Lung (tissue), 11 donors: ENCODE measurements at regions not wholly inside any gene's neighbourhood (a gene's known extent, or its start where the extent isn't known, plus 50 kb on each side); places are given as distances from the start of the nearest gene placed in this dataset.

Experiments
- ATAC-seq: fragments of 200-7000 bp; cut with Tn5 transposase; one replicate; pipeline ENCODE4 v1.9.1; 2020; ENCODE audit warnings: moderate number of reproducible peaks; ENCODE audit not compliant: insufficient read depth, low FRiP score
- DNase-seq, 3 donors: peaks; one replicate each; pipeline ENCODE4 v3.0.0-alpha.2; 2013 to 2017
- H3K27ac ChIP-seq, 2 donors: one replicate each; pipeline ENCODE4 v1.5.1; 2013; ENCODE audit warnings: mild to moderate bottlenecking in 2 of 2, moderate library complexity in 2 of 2, control low read depth in 1 of 2, inconsistent platforms in 1 of 2, low read depth in 1 of 2, low read length in 1 of 2
- H3K27me3 ChIP-seq, 3 donors: one replicate each; pipeline ENCODE4 v1.5.1; 2013; ENCODE audit warnings: low read length in 2 of 3; ENCODE audit not compliant: control insufficient read depth in 3 of 3, insufficient read depth in 3 of 3
- H3K36me3 ChIP-seq, 4 donors: one replicate each; pipeline ENCODE4 v1.5.1; 2013; ENCODE audit warnings: low read length in 4 of 4, mild to moderate bottlenecking in 1 of 4, moderate library complexity in 1 of 4; ENCODE audit not compliant: control insufficient read depth in 4 of 4, insufficient read depth in 4 of 4
- H3K4me1 ChIP-seq, 5 donors: one replicate each; pipeline ENCODE4 v1.5.1; 2013; ENCODE audit warnings: low read length in 5 of 5, mild to moderate bottlenecking in 2 of 5, moderate library complexity in 1 of 5; ENCODE audit not compliant: control insufficient read depth in 5 of 5, insufficient read depth in 5 of 5
- H3K4me3 ChIP-seq: one replicate; pipeline ENCODE4 v1.5.1; 2013; ENCODE audit warnings: mild to moderate bottlenecking, control low read depth, moderate library complexity
- H3K9ac ChIP-seq, 2 donors: one replicate each; pipeline ENCODE4 v1.5.1; 2013; ENCODE audit warnings: low read length in 2 of 2, control low read depth in 1 of 2; ENCODE audit not compliant: insufficient read depth in 1 of 2
- H3K9me3 ChIP-seq, 4 donors: one replicate each; pipeline ENCODE4 v1.5.1; 2013; ENCODE audit warnings: low read length in 3 of 4, mild to moderate bottlenecking in 1 of 4, moderate library complexity in 1 of 4; ENCODE audit not compliant: control insufficient read depth in 4 of 4, insufficient read depth in 3 of 4
- CTCF ChIP-seq: IDR thresholded peaks from 2 replicates; pipeline ENCODE4 v1.5.1; 2012; ENCODE audit warnings: mild to moderate bottlenecking; ENCODE audit errors: control extremely low read depth, extremely low read depth
- WGBS, 2 donors: extraction: QIAGEN DNeasy Blood & Tissue Kit; methylation state at CpG; one replicate each; pipeline ENCODE4 v1.1.7; 2013; 5-methylcytosine and 5-hydroxymethylcytosine counted together
- donor health status: control.
- donor health status: control.
- donor health status: Bipolar disorder and iron deficiency.
- donor health status: healthy.
- donor health status: DM: yes; HTN: yes; CAD: no.

GRCh38 chr12:85663631-85664030 is 172.6 kb downstream of the RASSF9 start:
- DNase-seq (no peak), ATAC-seq (no peak)
- H3K36me3 ChIP-seq, result no peaks in the 10 kb centered on the region
- no peak for TF ChIP-seq CTCF
- H3K27me3 ChIP-seq, result no peaks in the 10 kb centered on the region
- H3K27ac ChIP-seq, result no peak overlapping the region
- H3K9ac ChIP-seq, result no peak overlapping the region
- no peak overlapping the region for H3K4me3 ChIP-seq
- WGBS, 2 donors, result 74 to 80% methylated on average over 5 of the region's 5 CpGs
- peaks cover 0 to 2% (median 0%) of the 10 kb centered on the region in 4 donors for H3K9me3 ChIP-seq
- H3K4me1 ChIP-seq, result no peaks in the 10 kb centered on the region

- no peaks in the 10 kb centered on the region for H3K36me3 ChIP-seq
- no peak overlapping the region for H3K4me3 ChIP-seq
- H3K4me1 ChIP-seq, result no peaks in the 10 kb centered on the region
- peaks cover 0 to 2% (median 0%) of the 10 kb centered on the region in 4 donors for H3K9me3 ChIP-seq
- H3K27ac ChIP-seq, result no peak overlapping the region
- ATAC-seq, result no peak
- H3K27me3 ChIP-seq, result no peaks in the 10 kb centered on the region
- DNase-seq, result no peak
- no peak for TF ChIP-seq CTCF
- no peak overlapping the region for H3K9ac ChIP-seq
Measured at GRCh38 chr12:85664429-85664828, 171.8 kb downstream of the RASSF9 start.

- Histone ChIP-seq H3K9ac (no peak overlapping the region), H3K9me3 (no peaks in the 10 kb centered on the region), H3K4me1 (no peaks in the 10 kb centered on the region), H3K4me3 (no peak overlapping the region), H3K36me3 (no peaks in the 10 kb centered on the region), H3K27ac (no peak overlapping the region), H3K27me3 (no peaks in the 10 kb centered on the region)
- ATAC-seq (no peak), DNase-seq (no peak)
- 71 to 90% methylated on average over 1 of the region's 1 CpG for WGBS, 2 donors
- no peak for TF ChIP-seq CTCF
Measured at GRCh38 chr12:85669911-85670310, 166.3 kb downstream of the RASSF9 start.

- no peak for TF ChIP-seq CTCF
- Histone ChIP-seq H3K4me1 (no peaks in the 10 kb centered on the region), H3K36me3 (no peaks in the 10 kb centered on the region), H3K9ac (no peak overlapping the region), H3K4me3 (no peak overlapping the region), H3K27ac (no peak overlapping the region), H3K27me3 (no peaks in the 10 kb centered on the region), H3K9me3 (no peaks in the 10 kb centered on the region)
- ATAC-seq, result no peak
- DNase-seq, result no peak
Measured at GRCh38 chr12:85672436-85672835, 163.8 kb downstream of the RASSF9 start.
